Thyroid gland (tissue), 4 donors: ENCODE measurements at regions not wholly inside any gene's neighbourhood (a gene's known extent, or its start where the extent isn't known, plus 50 kb on each side); places are given as distances from the start of the nearest gene placed in this dataset.

Source experiments
- DNase-seq, 2 donors: peaks; one replicate each; pipeline ENCODE4 v3.0.0-alpha.2; 2019
- H3K27ac ChIP-seq, 3 donors: fragments of 200-600 bp; sonication (generic); 1 replicate in 2 of 3; 2 replicates in 1 of 3; pipeline ENCODE4 v1.5.1; 2016 to 2019; ENCODE audit warnings: mild to moderate bottlenecking in 1 of 3, moderate library complexity in 1 of 3
- H3K27me3 ChIP-seq: fragments of 200-600 bp; sonication (generic); one replicate; pipeline ENCODE4 v1.5.1; 2019
- H3K36me3 ChIP-seq, 2 donors: fragments of 200-600 bp; sonication (generic); one replicate each; pipeline ENCODE4 v1.5.1; 2016 to 2019
- H3K4me1 ChIP-seq, 2 donors: fragments of 200-600 bp; sonication (generic); one replicate each; pipeline ENCODE4 v1.5.1; 2017 to 2019
- H3K4me3 ChIP-seq, 3 donors: fragments of 200-600 bp; sonication (generic); replicated peaks in 1 of 3; 1 replicate in 2 of 3; 2 replicates in 1 of 3; pipeline ENCODE4 v1.5.1; 2016; ENCODE audit warnings: mild to moderate bottlenecking in 1 of 3
- H3K9me3 ChIP-seq: fragments of 200-600 bp; sonication (generic); one replicate; pipeline ENCODE4 v1.5.1; 2017
- POLR2A ChIP-seq, 2 donors: fragments of 450-650 bp; IDR thresholded peaks; one replicate each; pipeline ENCODE4 v1.6.1; 2017; ENCODE audit warnings: antibody characterized with exemption in 2 of 2, mild to moderate bottlenecking in 2 of 2, moderate library complexity in 1 of 2
- WGBS, 2 donors: methylation state at CpG; one replicate each; pipeline ENCODE4 v1.1.5; 2017; 5-methylcytosine and 5-hydroxymethylcytosine counted together
- intact Hi-C: fragments of 100-400 bp; cut with DNase I; formaldehyde crosslinking; loops from one replicate; pipeline ENCODE4 v1.15.1; 2023
- TF ChIP-seq, protein P1 (sequence below), 6 experiments: fragments of 200-600 bp in 3 of 6; fragments of 450-650 bp in 3 of 6; sonication (generic) in 3 of 6; IDR thresholded peaks; one replicate each; pipeline ENCODE4 v1.5.1; 2016 to 2019; ENCODE audit warnings: antibody characterized with exemption in 6 of 6, mild to moderate bottlenecking in 2 of 6, inconsistent platforms in 1 of 6, moderate library complexity in 1 of 6

DNA sequence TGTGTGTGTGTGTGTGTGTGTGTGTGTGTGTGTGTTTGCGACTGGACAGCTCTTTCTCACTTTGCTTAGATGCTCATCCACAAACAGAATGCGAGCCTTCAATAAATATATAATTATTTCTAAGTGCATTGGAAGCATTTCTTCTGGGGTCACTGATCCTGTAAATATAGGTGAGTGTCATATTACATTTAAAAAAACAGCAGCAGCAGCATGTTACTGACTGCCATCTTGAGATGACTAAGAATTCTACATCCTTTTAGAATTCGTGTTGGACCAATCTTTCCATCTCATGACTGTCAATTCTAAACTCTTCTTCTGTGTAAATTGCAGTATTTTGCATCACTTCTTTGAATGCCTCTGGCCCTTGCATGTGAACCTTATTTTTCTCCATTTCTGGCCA, 238.0 kb upstream of the DDI1 start:
- Histone ChIP-seq H3K9me3 (no peaks in the 10 kb centered on the region), H3K27me3 (no peaks in the 10 kb centered on the region), H3K27ac (no peak overlapping the region), H3K4me3 (no peak overlapping the region), H3K4me1 (no peaks in the 10 kb centered on the region), H3K36me3 (no peaks in the 10 kb centered on the region)
- TF ChIP-seq, protein P1, sequence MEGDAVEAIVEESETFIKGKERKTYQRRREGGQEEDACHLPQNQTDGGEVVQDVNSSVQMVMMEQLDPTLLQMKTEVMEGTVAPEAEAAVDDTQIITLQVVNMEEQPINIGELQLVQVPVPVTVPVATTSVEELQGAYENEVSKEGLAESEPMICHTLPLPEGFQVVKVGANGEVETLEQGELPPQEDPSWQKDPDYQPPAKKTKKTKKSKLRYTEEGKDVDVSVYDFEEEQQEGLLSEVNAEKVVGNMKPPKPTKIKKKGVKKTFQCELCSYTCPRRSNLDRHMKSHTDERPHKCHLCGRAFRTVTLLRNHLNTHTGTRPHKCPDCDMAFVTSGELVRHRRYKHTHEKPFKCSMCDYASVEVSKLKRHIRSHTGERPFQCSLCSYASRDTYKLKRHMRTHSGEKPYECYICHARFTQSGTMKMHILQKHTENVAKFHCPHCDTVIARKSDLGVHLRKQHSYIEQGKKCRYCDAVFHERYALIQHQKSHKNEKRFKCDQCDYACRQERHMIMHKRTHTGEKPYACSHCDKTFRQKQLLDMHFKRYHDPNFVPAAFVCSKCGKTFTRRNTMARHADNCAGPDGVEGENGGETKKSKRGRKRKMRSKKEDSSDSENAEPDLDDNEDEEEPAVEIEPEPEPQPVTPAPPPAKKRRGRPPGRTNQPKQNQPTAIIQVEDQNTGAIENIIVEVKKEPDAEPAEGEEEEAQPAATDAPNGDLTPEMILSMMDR (IDR thresholded peaks at IDR 0.05), result no peak
- no peak for TF ChIP-seq POLR2A (IDR thresholded peaks at IDR 0.05)
- intact Hi-C loops, result no loop called here
- no peak for DNase-seq
- 71 to 72% methylated on average over 3 of the region's 3 CpGs for WGBS, 2 donors

DNA sequence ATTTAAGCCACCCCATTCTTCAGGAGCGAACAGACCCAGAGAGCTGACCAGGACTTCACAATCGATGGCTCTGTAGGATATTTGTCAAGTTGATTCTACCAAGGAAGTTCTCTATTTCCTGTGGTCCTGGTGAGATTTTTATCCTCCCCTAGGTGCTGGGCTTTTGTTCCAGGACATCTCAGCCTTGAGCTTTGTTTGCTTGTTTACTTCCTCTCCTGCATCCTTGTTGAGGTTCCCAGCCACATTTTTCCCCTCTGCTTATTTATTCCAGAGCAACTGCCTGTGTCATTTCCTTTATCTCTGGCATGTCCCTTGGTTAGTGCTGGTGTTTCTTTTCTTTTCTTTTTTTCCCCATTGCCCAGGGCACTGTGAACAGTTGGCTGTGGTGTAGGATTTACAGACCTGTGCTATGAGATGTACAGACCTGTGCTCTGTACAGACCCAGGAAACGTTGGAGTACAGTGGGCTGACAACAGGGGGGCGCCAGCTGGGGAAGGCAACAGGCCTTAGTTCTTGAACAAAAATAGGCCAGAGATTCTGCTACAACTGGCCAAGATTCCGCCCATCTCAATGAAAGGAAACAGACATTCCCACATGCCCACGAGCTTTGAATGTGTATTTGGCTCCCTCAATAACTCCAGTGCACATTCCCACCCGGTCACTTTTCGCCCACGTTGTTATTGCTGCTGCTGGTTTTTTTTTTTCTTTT, 235.9 kb upstream of the DDI1 start:
- no peaks in the 10 kb centered on the region for H3K4me1 ChIP-seq
- intact Hi-C loops, result no loop called here
- no peaks in the 10 kb centered on the region for H3K36me3 ChIP-seq
- H3K27ac ChIP-seq, result peak overlapping the region; percentile 41 to 55 (median 52)
- TF ChIP-seq, protein P1 (IDR thresholded peaks at IDR 0.05), result no peak
- no peak for TF ChIP-seq POLR2A (IDR thresholded peaks at IDR 0.05)
- 56 to 57% methylated on average over 9 of the region's 9 CpGs for WGBS, 2 donors
- DNase-seq, result no peak
- no peaks in the 10 kb centered on the region for H3K9me3 ChIP-seq
- H3K27me3 ChIP-seq, result no peaks in the 10 kb centered on the region
- no peak overlapping the region for H3K4me3 ChIP-seq

GRCh38 chr11:103803062-103803461, 233.4 kb upstream of the DDI1 start:
- intact Hi-C loops, result no loop called here
- Histone ChIP-seq H3K9me3 (no peaks in the 10 kb centered on the region), H3K4me1 (no peaks in the 10 kb centered on the region), H3K36me3 (no peaks in the 10 kb centered on the region), H3K4me3 (no peak overlapping the region), H3K27me3 (no peaks in the 10 kb centered on the region), H3K27ac (no peak overlapping the region)
- WGBS, 2 donors, result 73 to 74% methylated on average over 3 of the region's 3 CpGs
- DNase-seq, result no peak
- TF ChIP-seq, protein P1 (IDR thresholded peaks at IDR 0.05), result no peak
- no peak for TF ChIP-seq POLR2A (IDR thresholded peaks at IDR 0.05)

- intact Hi-C loops, result no loop called here
- Histone ChIP-seq H3K4me1 (no peaks in the 10 kb centered on the region), H3K27me3 (no peaks in the 10 kb centered on the region), H3K36me3 (no peaks in the 10 kb centered on the region), H3K4me3 (no peak overlapping the region), H3K27ac (no peak overlapping the region), H3K9me3 (no peaks in the 10 kb centered on the region)
- TF ChIP-seq, protein P1 (IDR thresholded peaks at IDR 0.05), result no peak
- TF ChIP-seq POLR2A (IDR thresholded peaks at IDR 0.05), result no peak
- no peak for DNase-seq
Observed at GRCh38 chr11:103805688-103806009, 230.8 kb upstream of the DDI1 start.

GRCh38 chr11:103806130-103806895, 230.1 kb upstream of the DDI1 start:
- WGBS, 2 donors, result 53 to 57% methylated on average over 5 of the region's 5 CpGs
- DNase-seq, result no peak

More at GRCh38 chr11:103806130-103806895, 230.1 kb upstream of the DDI1 start:
- H3K9me3 ChIP-seq, result no peaks in the 10 kb centered on the region
- H3K27ac ChIP-seq, result no peak overlapping the region
- H3K4me3 ChIP-seq, result no peak overlapping the region
- no peaks in the 10 kb centered on the region for H3K36me3 ChIP-seq
- intact Hi-C loops, result no loop called here
- H3K27me3 ChIP-seq, result no peaks in the 10 kb centered on the region
- no peaks in the 10 kb centered on the region for H3K4me1 ChIP-seq
- TF ChIP-seq POLR2A (IDR thresholded peaks at IDR 0.05), result no peak
- TF ChIP-seq, protein P1 (IDR thresholded peaks at IDR 0.05), result no peak
